Left renal cortex interstitium (tissue), 4 donors: ENCODE measurements at regions not wholly inside any gene's neighbourhood (a gene's known extent, or its start where the extent isn't known, plus 50 kb on each side); places are given as distances from the start of the nearest gene placed in this dataset.

Experiments used
- DNase-seq, 4 donors: peaks; one replicate each; pipeline ENCODE4 v3.0.0-alpha.2; 2013; ENCODE audit warnings: low read depth in 4 of 4, low spot score in 2 of 4, missing footprints in 1 of 4

DNA sequence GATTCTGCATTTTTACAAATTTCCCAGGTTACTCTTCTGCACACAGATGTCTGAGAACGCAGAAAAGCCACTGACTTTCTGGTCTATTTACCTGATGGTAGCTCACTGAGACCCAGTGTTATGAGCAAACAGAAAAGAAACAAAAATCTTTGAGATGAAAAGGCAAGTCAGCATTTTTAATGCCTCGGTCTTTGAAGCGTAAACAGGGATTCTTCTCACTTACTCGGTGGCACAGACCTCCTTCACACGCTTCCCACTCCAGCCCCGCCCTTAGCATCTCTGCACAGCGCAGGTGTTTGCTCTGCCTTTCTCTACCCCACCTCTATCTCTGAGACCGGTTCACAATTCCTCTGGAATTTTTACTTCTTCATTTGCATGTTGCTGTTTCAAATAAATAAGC, 195.0 kb upstream of the IRX1 start:
- no peak for DNase-seq

DNA sequence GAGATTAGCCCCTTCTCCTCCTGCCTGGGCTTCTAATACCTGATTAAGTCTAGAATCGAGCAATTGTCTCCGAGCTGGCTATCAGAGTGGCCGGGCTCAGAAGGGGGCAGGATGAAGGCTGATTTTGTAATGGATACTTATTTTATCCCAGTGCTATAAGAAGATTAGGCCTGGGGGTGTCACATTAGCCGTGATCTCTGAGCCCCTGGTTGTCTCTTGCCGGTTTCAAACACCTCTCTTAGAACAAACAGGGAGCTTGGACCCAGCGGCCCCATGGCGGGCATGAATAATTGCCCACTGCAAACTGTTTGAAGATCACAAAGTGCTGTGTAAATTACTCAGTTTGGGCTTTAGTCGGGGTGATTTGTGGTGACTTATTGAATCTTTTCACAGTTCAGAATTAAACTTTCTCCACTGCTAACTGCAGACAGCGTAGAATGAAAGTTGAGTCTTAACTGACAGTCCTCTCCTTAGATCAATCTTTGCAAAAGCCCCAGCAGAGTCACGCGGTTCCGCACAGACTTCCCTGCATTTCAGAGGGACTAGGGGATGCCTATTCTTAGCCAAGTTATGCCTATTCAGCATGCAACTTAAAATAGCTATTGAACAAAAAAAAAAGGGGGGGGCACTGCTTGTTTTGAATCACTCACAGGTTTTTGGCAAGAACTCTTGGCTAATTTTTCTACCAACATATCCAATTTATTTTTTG, 200.6 kb upstream of the IRX1 start:
- no peak for DNase-seq

DNA sequence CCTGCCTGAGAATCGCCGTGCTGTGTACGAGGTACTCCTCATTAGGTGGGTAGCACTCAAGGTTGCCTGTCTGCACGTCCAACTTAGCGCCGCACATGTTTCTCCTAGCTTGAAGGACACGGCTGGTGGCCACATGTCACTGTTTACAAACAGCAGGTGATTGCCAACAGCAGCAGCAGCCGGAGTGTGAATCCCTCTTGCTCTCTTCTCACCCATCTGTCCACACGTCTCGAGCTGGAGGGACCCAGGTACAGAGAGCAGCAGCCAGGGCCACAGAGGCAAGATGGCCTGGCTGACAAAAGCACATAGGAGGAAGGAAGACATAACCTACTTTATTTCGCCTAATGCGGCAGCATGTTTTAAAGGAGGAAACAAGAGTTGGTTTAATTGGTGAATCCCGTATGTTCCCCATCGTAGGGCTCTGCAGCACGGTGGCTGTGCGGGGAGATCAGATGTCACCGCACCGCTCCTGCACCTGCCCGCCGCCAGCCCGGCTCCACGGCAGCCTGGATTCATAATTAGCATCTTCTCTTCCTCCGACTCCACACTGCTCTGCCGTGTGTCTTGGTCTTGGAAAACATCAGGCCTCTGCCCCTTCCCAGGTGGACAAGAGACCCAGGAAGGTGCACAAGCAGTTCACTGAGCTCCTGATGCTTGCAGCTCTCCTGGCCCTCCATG, 201.6 kb upstream of the IRX1 start:
- no peak for DNase-seq

DNA sequence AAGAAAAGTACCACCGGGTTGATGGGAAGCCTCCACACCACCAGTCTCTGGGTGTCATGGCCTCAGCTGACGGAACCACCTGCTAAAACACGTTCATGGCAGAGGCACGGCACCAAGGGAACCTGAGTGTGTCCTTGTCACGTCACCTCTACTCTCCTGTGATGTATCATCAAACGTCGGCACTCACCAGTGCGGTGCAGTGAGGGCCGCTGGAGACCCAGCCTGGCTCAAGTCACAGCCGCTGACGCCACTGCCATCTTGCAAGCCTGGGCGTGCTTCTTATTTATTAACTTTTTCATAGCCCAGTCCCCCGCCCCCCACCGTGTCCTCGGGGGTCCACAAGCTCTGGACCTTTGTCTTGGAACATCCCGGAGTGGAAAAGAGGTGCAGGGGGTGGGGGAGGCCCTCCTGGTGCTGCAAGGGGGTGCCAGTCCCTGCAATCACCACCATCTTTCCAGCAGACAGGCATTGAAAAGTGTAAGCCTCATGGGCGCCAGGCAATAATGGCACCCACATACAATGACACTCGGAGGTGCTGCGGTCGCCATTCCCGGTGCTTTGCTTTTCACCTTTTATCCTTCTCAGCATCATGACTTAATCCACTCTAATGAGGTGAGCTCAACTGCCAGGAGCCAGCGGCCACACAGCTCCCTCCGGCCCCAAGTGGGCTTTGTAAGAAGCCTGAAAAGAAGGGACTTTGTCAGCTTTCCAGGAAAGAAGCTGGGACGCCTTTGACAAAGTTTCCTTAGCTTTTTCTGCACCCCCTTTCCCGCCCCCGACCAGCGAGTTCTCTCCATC, 202.3 kb upstream of the IRX1 start:
- DNase-seq, result no peak

DNA sequence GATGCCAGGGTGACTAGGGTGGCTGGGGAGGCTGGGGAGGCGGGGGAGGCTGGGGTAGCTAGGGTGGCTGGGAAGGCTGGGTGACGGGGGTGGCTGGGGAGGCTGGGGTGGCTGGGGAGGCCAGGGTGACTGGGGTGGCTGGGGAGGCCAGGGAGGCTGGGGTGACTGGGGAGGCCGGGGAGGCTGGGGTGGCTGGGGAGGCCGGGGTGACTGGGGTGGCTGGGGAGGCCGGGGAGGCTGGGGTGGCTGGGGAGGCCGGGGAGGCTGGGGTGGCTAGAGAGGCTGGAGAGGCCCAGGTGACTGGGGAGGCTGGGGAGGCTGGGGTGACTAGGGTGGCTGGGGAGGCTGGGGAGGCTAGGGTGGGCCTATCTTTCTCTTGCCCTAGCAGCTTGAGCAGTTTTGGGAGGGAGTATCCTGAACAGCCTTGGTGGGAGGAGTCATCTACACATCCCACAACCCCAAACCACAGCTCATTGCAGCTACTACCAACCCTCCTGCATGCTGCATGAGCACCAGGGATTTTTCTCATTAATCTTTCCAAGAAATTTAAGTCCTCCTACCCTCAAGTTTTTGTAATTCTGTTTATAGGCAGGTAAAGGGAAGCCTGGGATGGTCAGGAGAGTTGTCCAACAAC, 203.2 kb upstream of the IRX1 start:
- DNase-seq, result no peak

DNA sequence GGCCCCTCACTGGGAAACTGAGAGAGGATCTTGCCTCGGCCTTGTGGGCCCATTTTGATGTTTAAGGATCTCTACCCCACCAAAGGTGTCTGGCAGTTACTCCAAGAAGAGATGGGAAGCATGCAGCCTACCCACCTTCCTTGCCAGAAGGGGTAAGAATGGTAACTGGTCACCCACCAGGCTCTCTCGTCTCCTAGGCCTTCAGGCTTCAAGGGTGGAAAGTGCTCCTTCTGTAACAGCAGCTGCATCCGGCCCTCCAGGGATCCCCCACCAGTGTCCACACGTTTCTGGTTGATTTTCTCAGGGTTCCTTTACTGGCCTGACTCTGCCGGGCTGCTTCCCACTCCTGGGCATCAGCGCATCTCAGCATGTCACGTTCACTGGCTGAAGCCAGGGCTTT, 204.4 kb upstream of the IRX1 start:
- no peak for DNase-seq

DNA sequence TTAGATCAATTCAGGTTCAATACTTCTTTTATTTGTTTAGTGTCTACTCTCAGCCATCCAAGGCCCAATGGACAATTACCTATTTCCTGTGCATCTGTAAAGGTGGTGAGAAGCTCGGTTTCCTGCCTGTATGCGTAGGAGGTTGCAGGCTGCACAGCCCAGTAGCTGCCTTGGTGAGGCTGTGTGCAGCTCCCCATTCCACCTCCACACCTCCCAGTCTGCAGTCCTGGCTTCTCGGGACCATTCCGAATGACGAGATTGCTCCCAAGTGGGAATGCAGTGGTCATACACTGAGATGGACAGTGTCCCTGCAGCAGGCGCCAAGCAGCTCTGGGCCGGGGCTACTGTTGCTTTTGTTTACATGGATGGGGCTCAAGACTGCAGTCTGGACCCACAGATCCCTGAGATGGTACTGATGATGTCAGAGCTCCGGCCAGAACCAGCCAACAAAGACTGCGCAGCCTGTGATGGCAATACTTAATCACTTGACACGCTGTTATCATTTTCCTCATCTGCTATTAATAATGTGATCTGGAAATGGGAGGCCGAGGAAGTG, 206.1 kb upstream of the IRX1 start:
- no peak for DNase-seq

DNA sequence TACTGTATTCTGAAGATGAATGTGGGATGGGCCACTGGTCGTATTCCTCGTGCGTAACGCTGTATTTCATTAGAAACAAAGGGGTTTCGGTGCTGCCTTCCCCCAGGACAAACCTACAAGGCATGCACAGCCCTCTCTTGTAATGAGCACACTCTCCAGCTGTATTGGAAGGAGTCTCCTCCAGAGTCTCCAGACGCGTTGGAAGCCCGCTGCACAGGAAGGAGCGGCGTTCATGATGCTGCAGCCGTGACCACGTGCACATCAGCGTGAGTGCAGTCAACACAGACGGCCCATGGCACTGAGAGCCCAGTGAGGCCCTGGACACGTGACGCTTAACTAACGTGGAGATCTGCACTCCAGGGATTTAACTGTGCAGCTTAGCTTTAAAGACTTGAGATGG, 209.0 kb upstream of the IRX1 start:
- no peak for DNase-seq

DNA sequence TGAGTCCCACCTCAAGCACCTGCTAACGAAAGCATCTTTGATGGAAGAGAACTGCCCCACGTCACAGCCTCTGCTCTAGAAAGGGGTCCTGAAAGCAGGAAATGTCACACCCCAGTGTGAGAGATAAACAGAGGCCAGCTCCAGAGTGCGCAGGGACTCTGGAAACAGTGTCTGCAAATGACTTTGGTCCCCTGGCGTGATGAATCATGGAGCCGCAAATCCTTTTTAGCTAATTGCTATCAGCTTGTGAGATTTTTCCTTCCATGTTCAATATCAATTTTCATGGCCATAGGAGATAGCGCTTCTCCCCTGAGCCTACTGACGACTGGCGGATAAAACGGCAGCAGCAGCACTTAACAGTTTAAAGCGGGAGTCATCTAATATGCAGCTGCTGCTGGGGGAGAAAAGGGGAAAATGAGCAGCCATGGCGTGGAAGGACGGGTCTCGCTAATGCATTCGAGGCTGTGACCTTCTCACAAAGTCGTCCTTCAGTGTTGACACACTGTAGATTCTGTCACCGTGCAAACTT, 209.6 kb upstream of the IRX1 start:
- DNase-seq, result no peak

DNA sequence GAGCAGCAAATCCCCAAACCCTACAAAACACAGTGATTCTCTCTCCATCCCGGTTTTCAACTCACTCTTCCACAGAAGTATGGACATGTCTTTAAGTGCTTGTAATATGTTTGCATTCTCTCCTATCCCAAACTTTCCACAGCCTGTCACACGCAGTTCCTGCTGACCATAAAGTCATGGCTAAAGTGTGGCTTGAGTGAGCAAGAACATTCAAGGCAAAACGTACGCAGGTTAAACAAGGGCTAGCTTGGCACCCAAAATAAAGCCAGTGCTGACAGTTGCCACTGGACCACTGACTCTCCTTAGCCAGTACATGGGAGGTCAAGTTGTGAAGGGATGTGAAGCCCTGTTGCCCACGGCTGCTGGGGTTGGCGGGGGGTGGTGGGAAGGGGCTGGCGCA, 211.1 kb upstream of the IRX1 start:
- no peak for DNase-seq

DNA sequence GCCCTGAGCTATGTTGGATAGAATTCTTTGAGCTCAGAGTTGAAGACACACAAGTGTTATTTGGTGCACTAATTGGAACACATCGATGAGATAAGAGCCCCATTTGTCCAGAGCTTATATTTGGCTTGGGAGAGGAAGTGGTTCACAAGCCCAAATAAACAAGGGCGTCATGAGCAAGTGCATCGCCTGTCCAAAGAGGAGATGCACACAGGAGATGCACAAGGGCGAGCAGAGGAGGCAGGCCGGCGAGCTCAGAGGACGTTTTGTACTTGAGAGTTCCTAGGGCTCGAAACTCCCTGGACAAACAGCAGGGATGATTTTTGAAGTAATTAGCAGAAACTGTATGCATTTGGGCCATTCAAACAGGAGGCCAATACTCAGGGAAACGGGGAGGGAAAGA, 212.8 kb upstream of the IRX1 start:
- DNase-seq, result no peak

DNA sequence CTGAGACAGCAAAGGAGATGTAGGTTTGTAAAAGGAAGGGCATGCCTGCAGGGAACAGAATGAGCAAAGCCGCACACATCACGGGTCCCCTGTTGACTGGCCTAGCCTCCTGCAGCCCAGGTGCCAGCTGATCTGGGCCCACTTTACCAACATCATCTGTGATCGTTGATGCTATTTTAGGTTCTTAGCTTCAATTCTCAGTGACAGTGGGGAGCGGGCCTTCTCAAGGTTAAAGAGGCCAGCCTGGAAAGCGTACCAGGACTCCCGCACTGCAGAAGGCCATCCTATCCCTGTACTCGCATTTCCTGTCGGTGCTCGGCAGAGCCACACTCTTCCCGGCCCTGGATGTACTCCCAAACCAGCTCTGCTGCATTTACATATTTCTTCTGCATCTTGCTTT, 213.5 kb upstream of the IRX1 start:
- DNase-seq, result no peak

DNA sequence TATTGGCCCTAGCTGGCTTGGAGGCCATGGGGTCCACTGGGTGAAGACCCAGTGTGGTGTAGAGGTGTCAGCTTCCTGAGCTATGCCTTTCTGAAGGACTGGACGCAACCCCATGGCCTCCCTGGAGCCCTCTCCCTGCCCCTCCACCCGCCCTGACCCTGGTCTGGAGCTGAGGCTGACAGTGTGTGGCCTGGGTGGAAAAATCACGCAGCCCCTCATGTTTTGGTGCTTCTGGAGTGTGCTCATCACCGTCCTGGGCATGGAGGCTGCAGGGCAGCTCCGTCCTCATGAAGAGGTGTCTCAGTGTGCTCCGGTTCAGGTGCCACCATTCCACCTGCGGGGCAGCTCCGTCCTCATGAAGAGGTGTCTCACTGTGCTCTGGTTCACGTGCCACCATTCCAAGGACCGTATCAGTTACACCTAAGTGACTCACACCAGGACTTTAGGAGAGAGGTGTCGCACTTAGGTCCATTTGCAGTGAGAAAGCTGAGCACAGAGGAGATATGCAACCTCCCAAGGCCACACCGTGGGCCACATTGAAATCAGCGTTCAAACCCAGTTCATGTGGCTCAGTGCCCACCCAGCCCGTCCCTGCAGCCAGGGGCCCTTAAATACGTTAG, 214.3 kb upstream of the IRX1 start:
- no peak for DNase-seq

DNA sequence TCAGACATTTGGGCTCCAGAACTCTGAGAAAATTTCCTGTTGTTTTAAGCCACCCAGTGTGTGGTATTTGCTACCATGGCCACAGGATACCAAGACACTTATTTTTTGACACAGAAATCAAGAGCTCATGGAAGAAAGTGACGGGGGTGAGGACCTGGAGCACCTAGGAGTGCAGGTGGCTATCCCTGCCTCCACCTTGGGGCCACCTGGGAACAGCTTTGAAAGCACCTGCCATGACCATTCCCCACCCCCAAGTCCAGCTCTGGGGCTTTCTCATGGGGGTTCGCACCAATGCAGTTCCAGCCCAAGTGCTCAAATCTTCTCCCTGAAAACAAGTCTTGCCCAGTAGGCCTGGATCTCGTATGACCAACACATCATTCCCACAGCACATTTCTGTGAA, 214.9 kb upstream of the IRX1 start:
- DNase-seq, result no peak

DNA sequence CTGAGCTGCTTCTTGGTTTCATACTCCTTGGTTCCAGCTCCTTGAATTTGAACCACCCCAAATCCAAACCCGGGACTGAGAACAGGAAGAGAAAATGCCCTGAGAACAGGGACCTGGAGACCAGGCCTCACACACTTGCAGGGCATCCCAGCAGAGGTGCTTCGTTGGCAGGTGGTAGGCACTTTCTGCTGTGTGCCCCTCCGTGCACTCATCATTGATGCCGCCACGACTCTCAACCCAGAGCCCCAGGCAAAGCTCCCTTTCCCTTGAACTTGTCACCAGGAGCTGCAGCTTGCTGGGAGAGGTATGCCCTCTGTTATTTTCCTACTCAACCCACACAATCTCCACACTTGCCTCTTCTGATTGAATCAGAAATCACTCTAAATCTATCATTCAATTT, 217.8 kb upstream of the IRX1 start:
- no peak for DNase-seq

DNA sequence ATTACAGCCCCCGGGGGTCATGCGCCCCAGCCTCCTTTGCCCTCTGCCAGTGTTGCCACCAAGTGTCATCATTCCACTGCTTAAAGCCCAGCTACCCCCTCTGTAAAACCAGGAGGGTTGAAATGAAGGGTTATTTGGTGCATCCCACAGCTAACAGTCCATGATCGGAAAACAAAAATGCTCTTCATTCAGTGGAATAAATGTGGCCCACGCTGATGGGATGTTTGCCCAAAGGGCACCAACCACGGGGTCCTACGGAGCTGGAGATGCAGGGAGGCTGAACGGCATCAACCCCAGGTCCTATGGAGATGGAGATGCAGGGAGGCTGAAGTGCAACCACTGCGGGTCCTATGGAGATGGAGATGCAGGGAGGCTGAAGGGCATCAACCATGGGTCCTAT, 218.5 kb upstream of the IRX1 start:
- DNase-seq, result no peak

DNA sequence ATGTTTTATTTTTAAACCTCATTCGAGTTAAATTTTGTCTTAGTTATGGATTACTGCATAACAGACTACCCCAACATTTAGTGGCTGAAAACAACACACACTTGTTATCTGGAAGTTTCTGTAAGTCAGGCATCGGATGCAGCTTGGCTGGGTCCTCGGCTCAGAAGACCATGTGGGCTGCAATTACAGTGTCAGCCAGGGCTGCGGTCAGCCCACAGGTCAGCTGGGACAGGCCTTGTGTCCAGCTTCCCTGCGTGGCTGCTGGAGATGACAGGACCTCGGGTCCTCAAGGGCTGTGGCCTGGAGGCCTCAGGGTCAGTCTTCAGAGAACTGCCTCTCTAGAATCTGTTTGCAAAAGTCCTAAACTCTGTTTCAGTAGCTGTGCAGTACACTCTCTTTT, 219.0 kb upstream of the IRX1 start:
- no peak for DNase-seq

DNA sequence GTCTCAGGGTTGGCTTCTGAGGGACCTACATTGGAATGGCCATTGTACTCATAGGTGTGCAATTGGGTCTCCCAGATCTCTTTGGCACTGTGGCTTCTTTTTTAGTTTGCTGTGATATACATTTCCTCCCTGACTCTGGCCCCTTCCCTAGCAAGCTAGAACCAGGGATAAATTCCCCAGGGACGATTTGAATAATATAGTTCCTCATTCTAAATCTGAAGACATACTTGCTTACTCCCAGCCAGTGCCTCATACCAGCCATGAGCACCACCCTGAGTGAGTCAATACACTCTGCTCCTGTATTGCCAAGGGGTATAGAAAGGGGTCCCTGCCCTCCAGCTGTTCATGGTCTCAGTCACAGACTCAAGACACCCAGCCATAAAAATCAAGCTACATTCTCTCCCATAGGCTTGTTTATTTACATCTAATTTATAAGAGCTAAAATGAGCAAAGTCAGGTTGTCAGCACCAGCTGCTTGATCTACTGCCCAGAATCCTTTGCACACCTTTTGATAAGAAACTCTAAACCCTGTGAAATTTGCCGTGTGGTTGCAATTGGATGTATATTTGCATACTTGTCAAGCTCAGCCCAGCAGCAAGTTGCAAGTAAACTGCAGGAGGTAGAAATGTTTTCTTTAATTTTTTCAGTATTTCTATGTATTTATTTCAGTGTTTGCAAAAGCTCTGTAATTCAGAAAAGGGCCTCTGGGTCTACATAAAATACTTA, 219.9 kb upstream of the IRX1 start:
- DNase-seq, result no peak

DNA sequence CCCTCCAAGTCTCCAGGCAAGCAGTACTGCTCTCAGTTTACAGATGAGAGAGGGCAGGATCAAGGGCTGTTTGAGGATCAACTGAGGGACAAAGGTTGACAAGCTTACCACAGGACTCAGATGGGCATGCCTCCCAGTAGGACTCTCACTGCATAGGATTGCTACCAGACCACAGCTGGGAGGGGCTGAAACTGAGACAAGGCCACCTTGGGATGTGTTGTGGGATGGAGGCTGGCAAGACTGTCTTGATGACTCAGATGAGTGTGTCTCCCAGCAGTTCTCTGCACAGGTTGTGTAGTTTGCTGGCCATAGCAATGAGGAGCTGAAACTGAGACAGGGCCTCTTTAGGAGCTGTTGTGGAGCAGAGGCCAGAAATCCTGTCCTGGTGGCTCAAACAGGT, 222.2 kb upstream of the IRX1 start:
- no peak for DNase-seq

DNA sequence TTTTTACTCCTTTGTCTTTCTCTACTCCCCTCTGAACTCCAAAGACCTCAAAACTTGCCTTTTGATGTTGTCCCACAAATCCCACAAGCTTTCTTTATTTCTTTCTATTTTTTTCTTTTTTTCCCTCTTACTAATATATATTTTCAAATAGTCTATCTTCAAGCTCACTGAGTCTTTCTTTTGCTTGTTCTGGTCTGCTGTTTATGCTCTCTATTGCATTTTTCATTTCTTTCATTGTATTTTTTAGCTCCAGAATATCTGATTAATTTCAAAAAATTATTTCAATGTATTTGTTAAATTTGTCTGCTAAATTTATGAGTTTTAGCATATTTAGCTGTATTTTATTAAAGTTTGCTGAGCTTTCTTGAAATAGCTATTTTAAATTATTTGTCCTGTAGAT, 223.3 kb upstream of the IRX1 start:
- DNase-seq, result no peak
